ENCODE measurements at regions not wholly inside any gene's neighbourhood (a gene's known extent, or its start where the extent isn't known, plus 50 kb on each side); places are given as distances from the start of the nearest gene placed in this dataset.

DNA sequence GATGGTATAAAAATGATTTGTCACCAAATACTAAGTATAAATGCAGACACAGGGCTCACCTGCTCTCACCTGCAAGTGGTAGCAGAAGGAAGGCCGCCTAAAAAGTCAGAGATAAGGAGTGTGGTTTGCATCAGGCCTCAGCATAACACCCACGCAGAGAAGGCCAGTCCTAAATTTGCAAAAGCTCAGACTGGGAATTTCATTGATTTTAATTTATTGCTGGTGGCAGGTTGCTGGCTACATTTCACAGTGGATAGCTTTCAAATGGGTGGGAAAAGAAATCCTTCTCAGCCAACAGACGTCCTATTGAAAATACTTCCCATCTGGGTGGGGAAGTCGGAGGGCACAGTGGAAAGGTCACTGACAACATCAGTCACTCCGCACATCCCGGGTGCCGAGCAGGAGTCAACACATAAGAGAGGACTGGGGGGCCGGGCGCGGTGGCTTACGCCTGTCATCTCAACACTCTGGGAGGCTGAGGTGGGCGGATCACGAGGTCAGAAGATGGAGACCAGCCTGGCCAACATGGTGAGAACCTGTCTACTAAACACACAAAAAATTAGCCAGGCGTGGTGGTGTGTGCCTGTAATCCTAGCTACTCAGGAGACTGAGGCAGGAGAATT lies 561.8 kb upstream of the MKI67 start:
- no peak for DNase-seq

DNA sequence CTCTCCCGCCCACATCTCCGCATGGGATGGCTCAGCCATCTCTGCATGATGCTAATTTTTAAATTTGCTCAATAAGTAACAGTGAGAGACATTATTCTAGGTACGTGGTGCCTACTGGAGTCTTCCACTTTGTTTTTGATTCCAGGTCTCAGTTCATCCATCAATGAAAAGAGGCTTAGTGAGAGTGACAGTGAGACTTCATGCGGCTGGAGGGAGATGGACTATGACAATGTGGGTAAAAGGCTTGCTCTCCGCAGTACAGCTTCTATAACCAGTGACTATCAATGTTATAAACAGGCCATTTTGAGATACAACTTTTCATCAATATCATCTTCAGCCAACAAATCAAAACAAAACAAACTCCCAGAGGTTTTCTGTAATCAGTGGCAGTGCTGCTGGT lies 563.4 kb upstream of the MKI67 start:
- DNase-seq = no peak

GRCh38 chr10:128693493-128694131 lies 567.4 kb upstream of the MKI67 start:
- no peak for DNase-seq

DNA sequence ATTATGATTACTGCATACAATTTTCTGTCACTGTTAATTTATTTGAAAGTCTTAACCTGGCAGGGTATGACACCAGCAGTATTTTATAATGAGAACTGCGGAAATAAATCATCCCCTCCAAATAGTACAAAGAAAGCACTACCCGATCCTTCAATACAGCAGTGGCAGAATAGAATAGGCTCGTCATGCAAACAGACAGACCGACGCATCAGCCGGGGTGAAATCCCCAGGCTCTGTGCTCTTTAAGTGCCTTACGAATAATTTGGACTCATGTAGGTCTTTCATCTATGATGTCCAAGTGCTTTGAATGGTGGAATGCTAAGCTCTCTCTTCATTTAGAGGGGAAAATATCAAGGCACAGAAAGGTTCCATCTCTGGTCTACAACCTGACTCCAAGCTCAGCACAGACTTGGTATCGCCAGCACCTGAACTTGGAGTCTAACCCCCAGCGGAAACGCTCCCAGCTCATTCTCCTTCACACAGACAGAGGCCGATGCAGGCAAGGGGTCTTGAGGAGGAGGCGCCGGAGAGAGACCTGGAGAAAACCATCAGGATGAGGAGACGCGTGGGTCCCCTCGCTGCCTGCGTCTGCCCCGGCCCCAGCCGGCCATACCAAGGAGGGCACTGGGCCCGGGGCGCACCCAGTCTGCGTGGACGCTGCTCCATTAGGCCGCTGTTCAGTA lies 568.1 kb upstream of the MKI67 start:
- no peak for DNase-seq

- DNase-seq = no peak
Observed at GRCh38 chr10:128694851-128695725, 568.9 kb upstream of the MKI67 start.

DNA sequence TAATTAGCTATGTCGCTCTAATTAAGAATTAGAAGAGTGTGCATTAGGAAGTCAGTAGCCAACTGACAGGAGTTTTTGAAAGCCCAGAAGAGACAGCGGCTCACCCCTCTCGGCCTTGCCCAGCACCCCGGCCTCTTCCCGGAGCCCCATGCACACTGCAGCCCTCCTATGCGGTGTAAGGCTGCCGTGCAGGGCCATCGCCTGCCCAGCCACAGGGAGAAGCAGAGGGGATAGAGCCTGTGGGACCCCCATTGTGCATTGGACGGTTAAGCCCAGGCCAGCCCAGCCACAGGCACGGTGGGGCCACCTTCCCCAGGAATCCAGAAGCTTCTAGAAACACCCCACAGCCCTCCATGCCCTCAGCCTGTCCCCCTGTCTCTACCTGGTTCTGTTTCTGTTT lies 569.7 kb upstream of the MKI67 start:
- DNase-seq = no peak

GRCh38 chr10:128697437-128697836 lies 571.2 kb upstream of the MKI67 start:
- DNase-seq = no peak

- no peak for DNase-seq
Observed at GRCh38 chr10:128701381-128701780, 575.2 kb upstream of the MKI67 start.

DNA sequence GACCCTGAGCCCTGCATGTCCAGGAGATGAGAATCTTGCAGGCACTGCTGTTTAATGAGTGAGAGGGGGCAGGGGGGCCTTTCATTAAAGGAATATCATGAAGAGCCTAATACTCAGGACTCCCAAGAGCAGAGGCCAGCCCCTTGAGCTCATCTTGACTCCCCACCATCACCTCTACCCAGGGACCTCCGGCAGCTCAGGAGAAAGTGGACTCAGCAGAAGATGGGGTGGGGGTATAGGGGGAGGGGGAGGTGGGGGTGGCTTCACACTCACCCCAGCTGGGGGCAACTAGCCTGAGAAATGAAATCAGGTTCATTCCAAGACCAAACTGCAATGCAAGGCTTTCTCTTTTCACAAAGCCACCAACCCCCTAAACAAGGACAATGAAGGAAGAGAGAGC lies 575.6 kb upstream of the MKI67 start:
- no peak for DNase-seq

DNA sequence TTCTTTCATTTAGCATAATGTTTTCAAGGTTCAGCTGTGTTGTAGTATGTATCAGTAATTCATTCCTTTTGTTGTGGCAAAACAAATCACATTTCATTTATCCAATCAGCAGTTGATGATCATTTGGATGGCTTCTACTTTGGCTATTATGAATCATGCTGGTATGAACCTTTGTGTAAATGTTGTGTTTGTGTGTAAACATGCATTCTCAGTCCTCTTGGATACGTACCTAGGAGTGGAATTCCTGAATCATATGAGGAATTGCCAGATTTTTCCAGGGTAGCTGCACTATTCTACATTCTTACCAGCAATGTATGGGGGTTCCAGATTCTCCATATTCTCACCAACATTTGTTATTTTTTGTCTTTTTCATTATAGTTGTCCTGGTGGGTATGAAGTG lies 578.5 kb upstream of the MKI67 start:
- DNase-seq = no peak

GRCh38 chr10:128708182-128708581 lies 582.0 kb upstream of the MKI67 start:
- no peak for DNase-seq

- DNase-seq = no peak
Observed at GRCh38 chr10:128709686-128710085, 583.5 kb upstream of the MKI67 start.

DNA sequence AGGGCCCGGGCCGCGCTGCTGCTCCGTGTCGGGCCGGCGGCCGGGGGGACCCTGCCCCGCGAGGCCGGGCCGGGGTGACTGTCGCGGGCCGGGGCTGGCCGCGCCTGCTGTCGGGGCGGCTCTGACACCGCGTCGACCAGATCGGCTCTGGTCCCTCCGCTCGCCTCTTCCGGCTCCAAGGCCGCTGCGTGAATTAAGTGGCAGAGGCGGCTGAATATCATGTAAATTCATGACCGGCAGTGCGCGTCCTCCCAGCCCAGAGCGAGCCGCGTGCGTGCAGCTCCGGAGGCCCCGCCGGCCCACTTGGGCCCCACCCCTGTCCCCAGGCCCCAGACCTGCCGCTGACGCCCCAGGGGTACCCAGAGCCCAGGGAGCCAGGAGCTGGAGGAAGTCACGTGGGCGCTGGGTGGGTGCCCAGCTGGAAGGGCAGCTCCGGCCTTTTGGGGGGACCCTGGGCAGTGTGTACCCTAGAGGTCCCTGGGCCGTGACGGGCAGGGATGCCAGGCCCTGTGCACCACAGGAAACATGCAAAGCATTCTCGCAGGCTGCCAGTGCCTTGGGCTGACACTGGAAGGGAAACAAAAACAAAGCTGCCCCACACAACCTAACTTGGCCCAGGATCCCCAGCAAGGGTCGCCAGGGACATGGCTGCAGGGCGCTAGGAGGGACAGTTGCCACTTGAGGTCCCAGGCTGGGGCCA lies 584.0 kb upstream of the MKI67 start:
- DNase-seq = no peak

DNA sequence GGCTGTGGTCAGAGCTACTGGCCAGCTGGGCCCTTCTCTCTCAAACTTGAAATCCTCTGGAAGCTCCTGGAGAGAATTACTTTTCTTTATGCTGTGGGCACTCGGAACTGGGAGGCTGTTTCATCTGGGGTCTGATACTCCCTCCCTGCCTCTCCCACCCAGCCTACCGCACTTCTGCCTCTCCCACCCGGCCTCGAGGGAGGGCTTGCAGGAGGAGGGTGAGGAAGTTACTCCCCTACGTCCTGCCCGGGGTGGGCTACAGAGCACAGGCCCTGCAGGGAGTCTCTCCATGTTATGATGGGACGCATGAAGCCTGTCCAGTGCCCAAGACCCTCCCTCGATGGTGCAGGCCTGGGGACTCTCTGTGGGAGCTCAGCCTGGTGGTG lies 584.6 kb upstream of the MKI67 start:
- DNase-seq = no peak

DNA sequence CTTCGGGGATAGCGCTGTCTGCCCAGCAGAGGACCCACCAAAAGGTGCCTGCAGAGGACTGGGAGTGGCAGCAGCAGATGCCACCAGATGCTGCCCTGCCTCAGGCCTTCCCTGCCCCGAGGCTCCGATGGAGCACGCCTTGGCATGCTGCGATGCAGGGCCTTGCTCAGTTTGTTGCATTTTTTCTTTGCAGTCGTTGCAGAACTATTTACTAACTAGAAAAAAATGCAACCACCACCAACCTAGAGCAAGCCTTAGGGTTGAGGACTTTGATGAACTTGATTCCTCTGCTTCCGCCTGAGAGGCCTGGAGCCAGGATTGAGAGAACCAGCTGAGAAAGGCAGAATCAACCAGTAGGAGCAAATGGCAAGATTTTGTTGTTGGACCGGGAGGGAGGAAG lies 585.6 kb upstream of the MKI67 start:
- no peak for DNase-seq

- no peak for DNase-seq
Observed at GRCh38 chr10:128712661-128713400, 586.6 kb upstream of the MKI67 start.

DNA sequence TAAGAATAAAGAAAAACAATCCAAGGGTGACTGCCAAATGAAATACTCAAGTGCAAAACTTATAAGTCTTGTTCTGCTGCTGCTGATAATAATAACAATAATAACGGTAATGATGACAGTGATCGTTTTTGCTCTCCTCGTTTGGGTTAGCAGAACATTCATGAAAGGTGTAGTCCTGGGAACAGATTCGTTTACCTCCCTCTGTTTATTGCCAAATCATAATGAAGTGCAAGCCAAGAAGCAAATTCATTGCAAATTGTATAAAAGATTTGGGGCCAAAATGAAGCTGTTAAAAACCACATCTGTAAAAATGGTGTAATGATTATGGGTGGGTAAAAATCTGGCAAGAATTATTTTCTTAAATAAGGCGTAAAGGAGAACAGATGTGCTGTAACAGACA lies 587.2 kb upstream of the MKI67 start:
- no peak for DNase-seq

DNA sequence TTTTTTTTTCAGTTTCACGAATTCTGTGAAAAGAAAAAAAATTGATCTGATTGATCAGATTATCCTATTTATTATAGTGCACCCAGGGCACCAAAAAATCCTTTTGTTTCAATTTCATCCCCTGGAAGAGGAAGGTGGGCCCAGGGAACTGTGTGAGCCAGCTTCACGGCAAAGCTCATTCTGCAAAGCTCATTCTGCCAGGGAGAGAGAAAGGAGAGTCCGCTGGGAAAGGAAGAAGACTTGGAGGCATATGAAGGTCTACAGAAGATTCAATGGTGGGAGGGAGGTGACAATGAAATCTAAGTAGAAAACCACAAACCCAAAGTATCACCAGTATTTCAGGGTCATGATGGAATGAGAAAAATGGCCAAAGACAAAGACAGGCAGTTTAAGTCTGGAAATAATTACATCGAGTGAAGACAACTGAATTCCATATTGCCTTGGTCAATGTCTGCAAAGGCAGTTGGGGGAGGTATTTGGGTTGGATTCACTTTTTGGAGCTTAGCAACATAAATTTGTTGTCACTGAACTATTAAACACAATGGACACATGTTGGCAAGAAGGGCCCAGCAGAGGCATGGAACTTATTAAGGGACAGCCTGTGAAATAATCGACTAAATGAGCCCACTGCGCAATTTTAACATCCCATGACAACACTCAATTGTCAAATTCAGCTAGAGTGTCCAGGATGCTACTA lies 587.8 kb upstream of the MKI67 start:
- no peak for DNase-seq

DNA sequence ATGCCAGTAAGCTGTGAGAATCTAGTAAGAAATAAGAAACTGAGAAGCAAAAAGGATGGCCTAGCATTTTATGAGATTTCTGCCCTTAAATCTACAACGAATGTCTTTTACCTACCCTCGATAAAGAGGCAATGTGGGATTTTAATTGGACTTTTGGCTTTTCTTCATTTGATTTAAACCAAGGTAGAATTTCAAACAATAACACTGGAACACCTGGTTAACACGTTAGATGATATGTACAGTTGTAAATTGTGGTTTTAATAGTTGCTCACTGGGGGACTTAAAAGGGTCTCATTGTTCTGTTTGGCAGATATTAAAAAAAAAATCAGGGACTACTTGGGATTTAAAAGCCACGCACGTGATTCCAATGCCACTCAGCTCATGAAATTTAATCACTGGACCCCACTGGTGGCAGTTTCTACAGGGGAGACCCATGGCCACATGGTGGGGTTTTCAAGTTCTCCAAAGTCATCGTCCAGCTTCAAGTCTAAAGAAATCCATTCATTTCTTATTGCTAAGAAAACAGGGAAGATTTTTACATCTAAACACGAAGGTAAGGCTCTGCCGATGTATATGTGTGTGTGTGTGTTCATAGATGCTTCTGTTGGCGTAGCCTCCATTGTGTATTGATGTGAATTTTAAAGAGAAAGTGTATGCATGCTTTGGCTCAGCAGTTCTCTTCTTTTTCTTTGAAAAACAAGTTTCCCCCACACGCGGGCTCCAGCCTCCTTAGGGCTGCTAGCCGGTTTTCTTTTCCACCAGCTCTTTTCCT lies 588.6 kb upstream of the MKI67 start:
- DNase-seq = no peak

DNA sequence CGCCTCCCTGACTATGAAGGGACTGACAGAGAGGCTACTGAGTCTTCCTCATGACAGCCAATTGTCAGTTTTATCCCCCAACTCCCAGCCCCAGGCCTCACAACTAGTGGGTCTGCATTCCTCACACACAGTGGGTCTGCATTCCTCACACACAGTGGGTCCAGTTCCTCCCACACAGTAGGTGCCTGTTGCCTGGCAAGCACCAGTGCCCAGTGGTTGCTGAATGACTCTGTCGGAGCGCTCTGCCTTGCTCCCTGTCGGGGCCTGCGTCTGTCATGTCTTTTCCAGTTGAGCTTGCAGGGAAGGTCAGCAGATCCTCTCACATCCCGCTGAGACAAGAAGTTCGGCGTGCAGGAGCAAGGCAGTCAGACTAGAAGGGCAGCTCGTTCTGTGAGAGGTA lies 590.0 kb upstream of the MKI67 start:
- DNase-seq = no peak

DNA sequence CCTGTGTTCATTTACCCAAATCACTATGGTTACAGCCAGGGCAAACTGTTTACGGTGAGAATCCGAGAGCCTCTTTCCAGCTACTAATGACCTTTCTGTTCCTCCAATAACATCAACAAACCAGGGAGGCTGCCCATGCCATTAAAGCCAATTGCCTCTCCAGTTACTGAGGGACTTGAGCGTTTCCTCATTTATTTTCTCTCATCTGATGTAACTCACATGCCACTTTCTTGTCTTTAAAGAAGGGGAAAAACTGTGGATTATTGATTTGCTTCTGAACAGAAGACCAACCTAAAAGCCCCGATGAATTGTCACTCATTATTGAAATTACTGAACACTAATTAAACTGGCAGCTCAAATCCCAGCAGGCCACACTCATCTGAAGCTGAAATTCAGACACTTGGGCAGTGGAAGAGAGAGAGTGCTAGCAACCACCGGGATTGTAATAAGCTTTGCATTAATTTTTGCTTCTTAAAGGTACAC lies 595.8 kb upstream of the MKI67 start:
- DNase-seq = no peak
